VCaP (cell line): ENCODE measurements at regions not wholly inside any gene's neighbourhood (a gene's known extent, or its start where the extent isn't known, plus 50 kb on each side); places are given as distances from the start of the nearest gene placed in this dataset.

Experiments
- H3K27ac ChIP-seq: fragments of 450-650 bp; 2 replicates; pipeline ENCODE4 v1.5.1; 2017
- CTCF ChIP-seq: fragments of 450-650 bp; conservative IDR thresholded peaks from 2 replicates; pipeline ENCODE4 v1.5.1; 2017; ENCODE audit warnings: mild to moderate bottlenecking, moderate library complexity

- H3K27ac ChIP-seq: no peak overlapping the region
- no peak for TF ChIP-seq CTCF
Observed at GRCh38 chr1:232267837-232268598, 361.9 kb downstream of the SIPA1L2 start.

- no peak overlapping the region for H3K27ac ChIP-seq
- no peak for TF ChIP-seq CTCF
Observed at GRCh38 chr1:232267092-232267836, 362.7 kb downstream of the SIPA1L2 start.

GRCh38 chr1:232263452-232263851, 366.5 kb downstream of the SIPA1L2 start:
- no peak for TF ChIP-seq CTCF
- H3K27ac ChIP-seq: no peak overlapping the region

GRCh38 chr1:232262991-232263390, 366.9 kb downstream of the SIPA1L2 start:
- no peak for TF ChIP-seq CTCF

GRCh38 chr1:232260861-232261260, 369.1 kb downstream of the SIPA1L2 start:
- no peak for TF ChIP-seq CTCF
- peak overlapping the region; percentile 82 for H3K27ac ChIP-seq

More at GRCh38 chr1:232262991-232263390, 366.9 kb downstream of the SIPA1L2 start:
- H3K27ac ChIP-seq: no peak overlapping the region

- no peak for TF ChIP-seq CTCF
- peak overlapping the region; percentile 82 for H3K27ac ChIP-seq
Observed at GRCh38 chr1:232260045-232260444, 369.9 kb downstream of the SIPA1L2 start.

- 0 out of 2 replicates have a peak overlapping the region, but pooled peaks have one; percentile 82 for H3K27ac ChIP-seq
- TF ChIP-seq CTCF: no peak
Observed at GRCh38 chr1:232259333-232259732, 370.6 kb downstream of the SIPA1L2 start.
